ENCODE measurements at regions not wholly inside any gene's neighbourhood (a gene's known extent, or its start where the extent isn't known, plus 50 kb on each side); places are given as distances from the start of the nearest gene placed in this dataset.

GRCh38 chr2:129502781-129503180, 476.7 kb upstream of the RAB6C start (continued):
- TF ChIP-seq RERE (CRISPR knock-in tag; IDR thresholded peaks at IDR 0.05; ENCODE audit: low read depth) (no peak), ZBTB37 (CRISPR knock-in tag; IDR thresholded peaks at IDR 0.05) (no peak), ARID3A (IDR thresholded peaks at IDR 0.05; ENCODE audit: low read depth, low read length) (no peak), MYNN (CRISPR knock-in tag; IDR thresholded peaks at IDR 0.05; ENCODE audit: low read depth) (no peak), ZNF317 (CRISPR knock-in tag; IDR thresholded peaks at IDR 0.05) (no peak), ZMAT5 (CRISPR knock-in tag; IDR thresholded peaks at IDR 0.05; ENCODE audit: borderline replicate concordance, low read depth) (no peak), ZBTB33 (CRISPR knock-in tag; IDR thresholded peaks at IDR 0.05) (no peak)
